GM18951 (cell line): ENCODE measurements at regions not wholly inside any gene's neighbourhood (a gene's known extent, or its start where the extent isn't known, plus 50 kb on each side); places are given as distances from the start of the nearest gene placed in this dataset.
"Not testable (repeated sequence)": the region's sequence is repeated elsewhere in the genome, so short reads cannot be mapped to it uniquely, and the experiment has no call there.

Experiments
- POLR2A ChIP-seq: IDR thresholded peaks from 4 replicates; pipeline ENCODE4 v1.6.1; 2011; ENCODE audit warnings: mild to moderate bottlenecking; ENCODE audit not compliant: insufficient read length, insufficient read depth; ENCODE audit errors: extremely low read depth
- in situ Hi-C: fragments of 300-500 bp; cut with MboI; formaldehyde crosslinking; loops from one replicate; pipeline ENCODE4 v1.12.0; 2022; ENCODE audit warnings: low sequenced_read_pairs, mixed read lengths, inconsistent platforms; ENCODE audit not compliant: unreplicated experiment

DNA sequence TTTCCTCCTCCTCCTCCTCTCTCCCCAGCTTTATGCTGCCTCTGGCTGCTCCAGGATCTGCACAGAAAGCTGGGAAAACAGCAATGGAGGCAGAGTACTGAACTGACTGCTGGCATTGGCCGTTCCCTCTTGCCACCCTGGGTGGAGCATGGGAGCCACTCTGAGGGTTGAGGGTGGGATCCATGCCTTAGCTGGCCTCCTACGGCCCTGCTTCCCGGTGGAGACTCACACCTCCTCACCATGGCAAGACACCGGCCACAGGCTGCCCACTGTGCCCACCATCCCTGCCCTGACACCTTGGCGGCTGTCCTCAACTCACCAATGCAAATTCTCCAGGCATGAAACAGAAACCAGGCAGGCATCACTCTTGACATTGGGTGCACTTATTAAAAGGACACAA, 832.3 kb upstream of the ID2 start:
- in situ Hi-C loops: no loop called here
- no peak for TF ChIP-seq POLR2A

DNA sequence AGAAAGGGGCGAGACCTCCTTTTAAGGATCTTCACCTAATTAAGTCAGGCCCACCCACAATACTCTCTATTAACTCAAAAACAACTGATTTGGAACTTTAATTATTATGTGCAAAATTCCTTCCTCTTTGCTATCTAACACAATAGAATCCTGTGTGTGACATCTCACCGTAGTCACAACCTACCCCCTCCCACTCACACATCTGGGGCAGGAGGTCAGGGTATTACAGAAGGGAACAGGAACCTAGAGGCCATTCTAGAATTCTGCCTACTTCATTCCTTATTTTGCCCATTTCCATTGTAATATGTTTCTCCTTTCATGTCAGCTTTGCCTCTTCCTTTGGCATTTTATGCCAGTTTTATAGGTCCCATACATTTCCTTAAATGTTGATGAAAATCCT, 829.3 kb upstream of the ID2 start:
- no peak for TF ChIP-seq POLR2A
- in situ Hi-C loops: no loop called here

DNA sequence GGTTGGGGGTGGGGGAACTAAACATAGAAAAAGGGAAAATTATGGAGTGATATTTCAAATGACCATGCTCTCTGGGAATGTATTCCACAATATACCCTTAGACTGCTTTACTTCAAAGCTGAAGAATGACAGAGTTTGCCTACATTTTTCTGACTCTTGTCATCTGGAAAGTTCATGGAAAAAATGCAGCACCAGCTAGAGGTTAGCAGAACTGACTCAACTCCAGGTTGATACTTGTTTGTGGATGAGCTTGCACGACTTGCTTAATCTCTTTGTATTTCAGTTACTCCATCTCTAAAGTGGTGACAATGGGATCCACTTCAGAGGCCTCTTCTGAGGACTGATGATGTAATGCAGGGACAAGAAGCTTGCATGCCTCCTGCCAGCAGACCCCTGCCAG, 824.0 kb upstream of the ID2 start:
- in situ Hi-C loops: no loop called here
- no peak for TF ChIP-seq POLR2A

DNA sequence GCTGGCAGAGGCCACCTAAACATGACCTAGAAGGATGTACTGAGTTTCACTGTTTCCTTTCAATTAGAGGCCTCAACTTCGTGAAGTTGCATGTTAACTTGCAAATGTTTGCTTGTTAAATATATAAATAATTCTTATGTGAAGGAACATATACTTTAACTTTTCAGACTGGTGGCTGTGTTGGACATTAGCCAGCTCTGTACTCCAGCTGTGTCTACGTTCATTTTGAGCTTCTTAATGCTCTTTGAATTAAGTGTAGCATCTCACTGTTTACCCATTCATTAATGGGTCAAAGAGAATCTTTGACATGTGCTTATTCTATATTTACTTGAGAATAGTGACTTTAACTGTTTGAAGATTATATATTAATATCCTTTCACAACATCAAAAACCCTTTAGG, 823.2 kb upstream of the ID2 start:
- in situ Hi-C loops: no loop called here
- no peak for TF ChIP-seq POLR2A

DNA sequence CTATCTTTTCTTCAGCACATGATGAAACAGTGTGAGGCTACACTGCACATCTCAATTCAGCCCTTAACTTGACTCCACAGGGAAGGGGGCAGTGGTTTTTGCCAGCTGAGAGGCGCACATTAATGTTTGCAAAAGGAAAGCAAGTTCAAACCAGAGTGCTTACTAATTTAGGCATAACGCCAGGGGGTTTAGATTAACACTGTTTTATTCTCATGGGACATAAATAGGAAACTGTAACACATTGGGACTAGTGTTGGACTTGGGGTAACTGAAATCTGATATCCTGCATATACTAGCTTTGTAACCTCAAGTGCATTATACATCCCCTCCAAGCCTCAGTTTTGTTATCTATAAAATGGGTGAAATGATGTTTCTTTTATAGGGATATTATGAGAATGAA, 821.2 kb upstream of the ID2 start:
- no peak for TF ChIP-seq POLR2A
- in situ Hi-C loops: no loop called here

DNA sequence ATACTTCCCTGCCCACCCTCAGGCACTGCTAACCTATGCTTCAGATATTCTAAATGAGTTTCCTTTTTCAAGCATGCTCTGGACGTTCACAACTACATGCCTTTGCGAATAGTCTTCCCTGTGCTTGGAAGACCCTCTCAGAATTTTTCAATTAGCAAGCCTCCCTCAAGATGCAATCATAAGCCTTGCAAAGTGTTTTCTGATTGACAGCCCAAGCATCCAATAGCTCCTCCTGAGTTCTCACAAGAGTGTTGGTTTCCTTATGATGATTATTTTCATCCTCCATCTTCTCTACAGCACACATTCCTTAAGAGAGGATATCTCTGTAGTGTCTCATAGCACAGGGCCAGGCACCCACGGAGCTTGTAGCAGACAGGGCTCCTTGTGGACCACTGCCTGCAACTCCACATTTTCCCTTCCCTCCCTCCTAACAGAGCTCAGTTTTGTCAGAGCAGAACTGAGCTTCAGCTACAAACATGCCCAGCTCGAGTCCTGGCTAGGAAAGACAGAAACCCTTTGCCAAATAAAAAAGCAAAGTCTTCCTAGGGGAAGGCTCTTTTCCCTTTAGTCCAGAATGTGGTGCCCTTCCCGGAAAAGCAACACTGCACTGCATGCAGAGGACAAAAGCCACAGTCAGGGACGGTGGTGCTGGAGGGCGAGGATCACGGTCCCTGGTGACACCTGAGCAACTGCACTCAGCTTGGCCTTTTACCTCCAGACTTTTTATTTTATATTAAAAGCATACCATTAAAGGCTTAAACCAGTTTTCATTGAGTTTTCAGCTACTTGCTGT, 819.8 kb upstream of the ID2 start:
- in situ Hi-C loops: no loop called here
- no peak for TF ChIP-seq POLR2A

DNA sequence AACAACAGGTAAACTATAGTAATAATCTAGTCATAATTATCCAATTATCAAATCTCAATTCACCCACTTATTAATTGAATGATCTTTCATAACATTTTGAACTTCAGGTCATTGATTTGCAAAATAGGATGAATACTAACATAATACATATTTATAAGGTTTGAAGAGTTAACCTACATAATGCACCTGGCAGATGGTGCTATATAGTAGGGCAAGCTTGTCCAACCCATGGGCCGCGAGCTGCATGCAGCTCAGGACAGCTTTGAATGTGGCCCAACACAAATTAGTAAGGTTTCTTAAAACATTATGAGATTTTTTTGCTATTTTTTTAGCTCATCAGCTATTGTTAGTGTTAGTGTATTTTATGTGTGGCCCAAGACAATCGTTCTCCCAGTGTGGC, 815.8 kb upstream of the ID2 start:
- TF ChIP-seq POLR2A: no peak
- in situ Hi-C loops: no loop called here

DNA sequence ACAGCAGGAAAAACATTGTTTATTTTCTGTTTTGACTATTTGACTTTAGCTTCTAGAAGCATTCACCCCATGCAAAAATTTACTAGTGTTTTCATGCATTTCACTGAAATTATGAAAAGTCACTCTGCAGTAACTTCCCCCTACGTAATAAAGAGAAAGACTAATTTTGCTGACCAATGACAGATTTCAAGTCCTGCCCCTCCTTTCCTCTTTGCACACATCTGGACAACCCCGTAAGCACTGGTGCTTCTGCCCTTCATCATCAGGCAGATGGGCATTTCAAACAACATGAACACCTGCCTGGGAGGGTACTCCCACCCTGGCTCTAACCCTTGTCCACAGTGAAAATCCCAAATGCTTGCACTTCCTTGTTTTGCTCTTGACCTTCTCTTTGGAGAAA, 815.0 kb upstream of the ID2 start:
- TF ChIP-seq POLR2A: no peak
- in situ Hi-C loops: no loop called here

DNA sequence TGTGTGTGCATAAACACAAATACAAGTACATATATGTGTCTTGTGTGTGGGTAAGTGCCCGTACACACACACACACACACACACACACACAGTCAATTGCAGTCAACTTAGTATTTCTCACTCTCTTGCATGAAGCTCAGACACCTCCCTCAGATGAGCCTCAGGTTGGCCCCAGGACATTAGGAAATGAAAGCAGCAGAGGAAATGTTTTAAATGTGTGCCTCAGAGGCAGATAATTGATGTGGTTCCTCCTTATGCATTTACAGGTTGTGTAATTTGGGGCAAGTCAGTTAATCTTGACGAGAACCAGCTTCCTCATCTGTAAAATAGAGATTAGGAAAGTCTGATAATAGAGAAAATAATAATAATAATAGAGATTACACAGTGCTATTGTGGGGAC, 814.0 kb upstream of the ID2 start:
- no peak for TF ChIP-seq POLR2A
- in situ Hi-C loops: no loop called here

DNA sequence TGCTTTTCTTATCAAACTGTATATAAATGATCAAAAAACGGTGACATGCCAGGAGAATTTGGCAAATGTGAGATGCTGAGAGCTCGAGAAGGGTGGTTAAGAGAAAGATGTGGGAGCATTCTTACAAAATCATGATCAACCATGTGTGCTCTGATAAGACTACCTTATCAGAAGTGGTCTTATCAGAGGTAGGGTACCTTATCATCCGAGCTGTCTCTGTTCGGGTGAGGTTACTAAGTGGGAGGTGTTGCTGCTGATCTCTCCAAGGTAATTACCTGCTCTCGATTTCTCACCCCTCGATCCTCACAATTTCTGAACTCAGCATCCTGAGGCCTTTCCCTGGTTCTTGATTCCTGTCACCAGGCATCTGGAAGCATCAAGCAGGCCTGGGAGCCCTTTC, 813.0 kb upstream of the ID2 start:
- in situ Hi-C loops: no loop called here
- no peak for TF ChIP-seq POLR2A

DNA sequence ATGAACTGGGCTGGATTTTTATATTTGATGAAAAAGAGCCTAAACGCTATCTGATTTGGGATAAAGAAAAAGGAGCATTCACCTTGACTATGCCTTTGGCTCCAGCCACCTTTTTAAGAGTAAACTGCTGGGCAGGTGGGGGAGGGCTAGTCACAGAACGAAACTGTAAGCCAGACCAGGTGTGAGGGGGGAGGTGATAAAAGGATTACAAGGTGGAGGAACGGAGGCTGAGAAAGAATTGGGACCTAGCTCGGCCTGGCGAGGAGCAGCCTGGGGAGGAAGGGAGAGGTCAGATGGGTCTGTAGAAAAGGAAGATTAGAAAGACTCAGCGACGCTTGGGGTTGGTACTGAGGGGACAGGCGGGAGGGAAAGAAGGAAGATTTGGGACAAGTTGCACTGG, 805.4 kb upstream of the ID2 start:
- in situ Hi-C loops: not testable (repeated sequence)

DNA sequence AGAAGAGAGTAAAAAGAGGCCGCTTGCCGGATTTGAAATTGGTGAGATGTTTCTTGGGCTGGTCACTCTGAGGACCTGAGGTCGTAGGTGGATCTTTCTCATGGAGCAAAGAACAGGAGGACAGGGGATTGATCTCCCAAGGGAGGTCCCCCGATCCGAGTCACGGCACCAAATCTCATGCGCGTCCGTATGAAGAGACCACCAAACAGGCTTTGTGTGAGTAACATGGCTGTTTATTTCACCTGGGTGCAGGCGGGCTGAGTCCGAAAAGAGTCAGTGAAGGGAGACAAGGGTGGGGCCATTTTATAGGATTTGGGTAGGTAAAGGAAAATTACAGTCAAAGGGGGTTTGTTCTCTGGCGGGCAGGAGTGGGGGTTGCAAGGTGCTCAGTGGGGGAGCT, 803.6 kb upstream of the ID2 start:
- in situ Hi-C loops: not testable (repeated sequence)

DNA sequence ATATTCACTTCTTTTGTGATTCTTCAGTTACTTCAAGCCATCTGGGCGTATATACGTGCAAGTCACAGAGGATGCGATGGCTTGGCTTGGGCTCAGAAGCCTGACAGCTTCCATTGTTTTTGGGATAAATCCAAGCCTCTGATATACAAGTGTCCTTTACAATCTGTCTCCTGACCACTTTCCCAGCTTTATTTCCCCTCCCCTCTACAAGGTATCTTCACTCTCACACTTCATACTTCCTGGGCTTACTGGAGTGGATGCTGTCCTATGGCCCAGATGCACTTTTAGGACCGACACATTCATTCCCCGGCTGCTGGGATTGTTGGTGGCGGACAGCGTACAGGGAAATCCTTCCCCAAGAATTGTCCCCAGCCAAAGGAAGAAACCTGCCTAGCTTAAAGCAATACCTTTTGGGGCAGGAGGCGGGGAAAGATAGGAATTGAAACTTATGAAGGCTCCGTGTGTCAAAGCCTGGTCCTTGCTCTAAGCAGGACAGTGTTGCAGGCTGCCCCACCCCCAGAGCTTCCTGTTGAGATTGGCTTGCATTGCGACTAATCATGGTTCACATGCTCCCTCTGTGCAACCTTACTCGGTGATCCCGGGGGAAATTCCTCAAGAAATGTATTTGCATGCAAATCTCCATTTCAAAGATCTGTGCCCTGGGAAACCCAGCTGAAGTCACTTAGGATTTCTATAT, 802.9 kb upstream of the ID2 start:
- in situ Hi-C loops: no loop called here

DNA sequence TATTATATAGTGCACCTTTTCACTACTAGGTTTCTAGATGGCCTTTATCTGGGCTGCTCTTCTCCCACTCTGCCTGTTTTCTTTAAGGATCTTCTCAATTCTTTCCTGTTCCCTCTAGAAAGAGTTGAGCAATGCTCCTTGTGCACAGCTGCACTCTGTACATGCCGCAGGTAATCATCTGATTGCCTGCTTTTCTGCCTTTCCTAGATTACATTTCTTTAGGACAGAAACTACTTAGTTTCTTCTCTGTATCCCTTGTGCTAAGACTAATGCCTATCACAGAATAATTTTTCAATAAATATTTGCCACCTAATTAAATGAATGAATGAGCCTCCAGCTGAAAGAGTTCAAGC, 802.4 kb upstream of the ID2 start:
- in situ Hi-C loops: no loop called here

More for the DNA sequence above, 802.9 kb upstream of the ID2 start:
- no peak for TF ChIP-seq POLR2A

More for the DNA sequence above, 802.4 kb upstream of the ID2 start:
- no peak for TF ChIP-seq POLR2A
